ENCODE measurements at regions not wholly inside any gene's neighbourhood (a gene's known extent, or its start where the extent isn't known, plus 50 kb on each side); places are given as distances from the start of the nearest gene placed in this dataset.

- in situ Hi-C loops (cut with MboI) (no loop called here), intact Hi-C loops (cut with micrococcal nuclease) (no loop called here)
- CTCF ChIA-PET (ENCODE audit: low intra/inter-chr PET ratio) = no interaction called here
- Histone ChIP-seq H3K9me3 (replicated peaks; ENCODE audit: control insufficient read depth, insufficient read depth, low read depth, low read length) (no peaks in the 10 kb centered on the region; the same call in 1 of the 2 replicates), H3K36me3 (ENCODE audit: control insufficient read depth, insufficient read depth, low read length) (no peaks in the 10 kb centered on the region), H3K27me3 (ENCODE audit: control insufficient read depth in 2 of 2, insufficient read depth in 2 of 2, low read length in 2 of 2) (no peaks in the 10 kb centered on the region), H4K20me1 (replicated peaks; ENCODE audit: control insufficient read depth, insufficient read depth, low read length) (no peaks in the 10 kb centered on the region), H3K9me1 (ENCODE audit: control insufficient read depth, insufficient read depth, low read length) (no peaks in the 10 kb centered on the region), H3K4me3 (no peak overlapping the region), H2AFZ (ENCODE audit: low read depth, low read length) (no peak overlapping the region), H3K9ac (ENCODE audit: insufficient read depth in 1 of 2, low read depth in 2 of 2, low read length in 2 of 2) (no peak overlapping the region), H3K27ac (ENCODE audit: extremely low read depth, low read depth, low read length) (no peak overlapping the region), H3K4me1 (replicated peaks in 1 of 2; ENCODE audit: control insufficient read depth in 2 of 2, insufficient read depth in 2 of 2, low read length in 2 of 2) (no peaks in the 10 kb centered on the region), H3K4me2 (ENCODE audit: insufficient read depth, low read length) (no peak overlapping the region), H3K79me2 (ENCODE audit: control insufficient read depth, insufficient read depth, low read length) (no peaks in the 10 kb centered on the region)
- no TSS peak for BruUV-seq (replicated peaks)
- WGBS (ENCODE audit: insufficient coverage, low coverage, missing lambda C conversion rate) = 1% methylated on average over 10 of the region's 10 CpGs
- no peak for ATAC-seq
- no peak for FAIRE-seq
- POLR2A ChIA-PET = no interaction called here
- no peak for DNase-seq (ENCODE audit: extremely low read depth in 1 of 4, low spot score in 3 of 4)
- TF ChIP-seq ZNF23 (CRISPR knock-in tag; IDR thresholded peaks at IDR 0.05) (no peak), FOS (IDR thresholded peaks at IDR 0.05; ENCODE audit: extremely low read depth, insufficient read length) (no peak), TEAD2 (tag; IDR thresholded peaks at IDR 0.05) (no peak), ZNF41 (CRISPR knock-in tag; conservative IDR thresholded peaks at IDR 0.05) (no peak), FIP1L1 (IDR thresholded peaks at IDR 0.05; ENCODE audit: low read depth, low read length, poor library complexity, severe bottlenecking) (no peak), ZNF316 (IDR thresholded peaks at IDR 0.05) (no peak), DMBX1 (CRISPR knock-in tag; IDR thresholded peaks at IDR 0.05; ENCODE audit: borderline replicate concordance) (no peak)
- TF ChIP-seq, protein P1, sequence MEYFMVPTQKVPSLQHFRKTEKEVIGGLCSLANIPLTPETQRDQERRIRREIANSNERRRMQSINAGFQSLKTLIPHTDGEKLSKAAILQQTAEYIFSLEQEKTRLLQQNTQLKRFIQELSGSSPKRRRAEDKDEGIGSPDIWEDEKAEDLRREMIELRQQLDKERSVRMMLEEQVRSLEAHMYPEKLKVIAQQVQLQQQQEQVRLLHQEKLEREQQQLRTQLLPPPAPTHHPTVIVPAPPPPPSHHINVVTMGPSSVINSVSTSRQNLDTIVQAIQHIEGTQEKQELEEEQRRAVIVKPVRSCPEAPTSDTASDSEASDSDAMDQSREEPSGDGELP (CRISPR knock-in tag; IDR thresholded peaks at IDR 0.05; ENCODE audit: borderline replicate concordance) = no peak
These were observed 181.8 kb upstream of the FMN2 start for GRCh38 chr1:239909898-239910297.

Data from K562 (cell line).